ENCODE measurements at regions not wholly inside any gene's neighbourhood (a gene's known extent, or its start where the extent isn't known, plus 50 kb on each side); places are given as distances from the start of the nearest gene placed in this dataset.

GRCh38 chr11:39674024-39674423 lies 1785.4 kb downstream of the LRRC4C start:
- TF ChIP-seq CTCF (conservative IDR thresholded peaks at IDR 0.05; ENCODE audit: low read length) (no peak), EZH2phosphoT487 (IDR thresholded peaks at IDR 0.05; ENCODE audit: borderline replicate concordance, low read depth, low read length) (no peak)
